HepG2 (cell line): ENCODE measurements at regions not wholly inside any gene's neighbourhood (a gene's known extent, or its start where the extent isn't known, plus 50 kb on each side); places are given as distances from the start of the nearest gene placed in this dataset.

Source experiments
- MBD4 ChIP-seq: IDR thresholded peaks from 2 replicates; pipeline ENCODE4 v1.6.1; 2012; ENCODE audit warnings: low read length, inconsistent platforms, borderline replicate concordance
- MEF2D ChIP-seq: sonication (generic); formaldehyde crosslinking; IDR thresholded peaks from 2 replicates; pipeline ENCODE4 v1.5.1; 2020; ENCODE audit warnings: mild to moderate bottlenecking, missing genetic modification reagents
- MTA3 ChIP-seq: sonication (generic); formaldehyde crosslinking; IDR thresholded peaks from 2 replicates; pipeline ENCODE4 v1.4.0; 2020; ENCODE audit warnings: missing genetic modification reagents
- MYC ChIP-seq: sonication (generic); formaldehyde crosslinking; IDR thresholded peaks from 2 replicates; pipeline ENCODE4 v1.9.0; 2021; ENCODE audit warnings: missing genetic modification reagents, borderline replicate concordance
- ZBTB21 ChIP-seq: sonication (generic); formaldehyde crosslinking; IDR thresholded peaks from 2 replicates; pipeline ENCODE4 v1.4.0; 2020; ENCODE audit warnings: missing genetic modification reagents
- ZBTB40 ChIP-seq, 2 experiments: fragments of 450-650 bp in 1 of 2; sonication (generic) in 1 of 2; formaldehyde crosslinking in 1 of 2; IDR thresholded peaks; 2 replicates each; pipeline versions ENCODE4 v1.6.1 to v1.8.0; 2016 to 2022; ENCODE audit warnings: antibody characterized with exemption in 1 of 2, mild to moderate bottlenecking in 1 of 2, missing genetic modification reagents in 1 of 2
- ZBTB8A ChIP-seq: sonication (generic); formaldehyde crosslinking; IDR thresholded peaks from 2 replicates; pipeline ENCODE4 v1.4.0; 2020; ENCODE audit warnings: mild to moderate bottlenecking, low read depth, missing genetic modification reagents, borderline replicate concordance
- ZFP37 ChIP-seq: sonication (generic); formaldehyde crosslinking; IDR thresholded peaks from 2 replicates; pipeline ENCODE4 v1.4.0; 2020; ENCODE audit warnings: missing genetic modification reagents, borderline replicate concordance
- ZNF280D ChIP-seq: sonication (generic); formaldehyde crosslinking; IDR thresholded peaks from 2 replicates; pipeline ENCODE4 v1.5.1; 2020; ENCODE audit warnings: mild to moderate bottlenecking, missing genetic modification reagents
- ZNF451 ChIP-seq: sonication (generic); formaldehyde crosslinking; IDR thresholded peaks from 2 replicates; pipeline ENCODE4 v1.5.0; 2020; ENCODE audit warnings: mild to moderate bottlenecking, missing genetic modification reagents
- ZNF609 ChIP-seq: sonication (generic); formaldehyde crosslinking; IDR thresholded peaks from 2 replicates; pipeline ENCODE4 v1.4.0; 2020; ENCODE audit warnings: mild to moderate bottlenecking, missing genetic modification reagents, borderline replicate concordance

GRCh38 chr13:34019870-34020269 is 201.9 kb downstream of the RFC3 start (continued):
- TF ChIP-seq ZBTB40 (IDR thresholded peaks at IDR 0.05) (no peak), ZBTB40 (CRISPR knock-in tag; IDR thresholded peaks at IDR 0.05) (no peak), ZFP37 (CRISPR knock-in tag) (no peak), ZBTB8A (CRISPR knock-in tag) (no peak), ZNF609 (peak; percentile 55; the same call in 1 of the 2 replicates), MBD4 (0 out of 2 replicates have a peak, but pooled peaks have one; percentile 80), ZNF280D (CRISPR knock-in tag) (no peak), ZBTB21 (CRISPR knock-in tag) (peak; percentile 93), MYC (CRISPR knock-in tag) (no peak), ZNF451 (CRISPR knock-in tag) (no peak), MTA3 (no peak), MEF2D (CRISPR knock-in tag) (no peak)
